HG02884 (cell line): ENCODE measurements at regions not wholly inside any gene's neighbourhood (a gene's known extent, or its start where the extent isn't known, plus 50 kb on each side); places are given as distances from the start of the nearest gene placed in this dataset.
A peak's percentile ranks its signal among the peaks of the same experiment; 100 is the strongest.

ENCODE experiments used
- ATAC-seq: cut with Tn5 transposase; IDR thresholded peaks from one replicate; pipeline ENCODE4 v1.9.1; 2021; ENCODE audit warnings: mild to moderate bottlenecking, moderate library complexity; ENCODE audit not compliant: unreplicated experiment

DNA sequence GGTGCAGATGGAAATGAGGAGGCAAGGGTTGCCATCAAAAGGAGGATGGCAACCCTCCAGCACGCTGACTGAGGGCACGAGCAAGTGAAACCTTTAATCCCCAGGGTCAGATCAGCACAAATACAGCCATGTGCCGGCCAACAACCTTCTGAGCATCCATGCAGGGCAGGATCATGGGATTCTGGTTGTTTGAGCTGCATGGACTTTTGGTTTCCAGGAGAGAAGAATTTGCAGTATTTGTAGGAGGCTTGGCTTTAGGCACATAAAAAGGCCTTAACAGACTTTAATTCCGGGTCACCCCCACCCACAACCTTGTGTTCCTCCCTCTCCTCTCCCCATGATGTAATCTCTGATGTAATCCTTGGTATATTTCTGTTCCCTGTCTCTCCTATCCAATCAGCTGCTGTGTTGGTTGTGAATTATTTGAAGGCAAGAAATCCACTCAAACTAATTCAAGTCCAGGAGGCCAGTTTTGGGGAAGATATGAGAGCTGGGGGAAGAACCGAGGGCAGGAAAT, 254.3 kb downstream of the SHQ1 start:
- no peak for ATAC-seq

DNA sequence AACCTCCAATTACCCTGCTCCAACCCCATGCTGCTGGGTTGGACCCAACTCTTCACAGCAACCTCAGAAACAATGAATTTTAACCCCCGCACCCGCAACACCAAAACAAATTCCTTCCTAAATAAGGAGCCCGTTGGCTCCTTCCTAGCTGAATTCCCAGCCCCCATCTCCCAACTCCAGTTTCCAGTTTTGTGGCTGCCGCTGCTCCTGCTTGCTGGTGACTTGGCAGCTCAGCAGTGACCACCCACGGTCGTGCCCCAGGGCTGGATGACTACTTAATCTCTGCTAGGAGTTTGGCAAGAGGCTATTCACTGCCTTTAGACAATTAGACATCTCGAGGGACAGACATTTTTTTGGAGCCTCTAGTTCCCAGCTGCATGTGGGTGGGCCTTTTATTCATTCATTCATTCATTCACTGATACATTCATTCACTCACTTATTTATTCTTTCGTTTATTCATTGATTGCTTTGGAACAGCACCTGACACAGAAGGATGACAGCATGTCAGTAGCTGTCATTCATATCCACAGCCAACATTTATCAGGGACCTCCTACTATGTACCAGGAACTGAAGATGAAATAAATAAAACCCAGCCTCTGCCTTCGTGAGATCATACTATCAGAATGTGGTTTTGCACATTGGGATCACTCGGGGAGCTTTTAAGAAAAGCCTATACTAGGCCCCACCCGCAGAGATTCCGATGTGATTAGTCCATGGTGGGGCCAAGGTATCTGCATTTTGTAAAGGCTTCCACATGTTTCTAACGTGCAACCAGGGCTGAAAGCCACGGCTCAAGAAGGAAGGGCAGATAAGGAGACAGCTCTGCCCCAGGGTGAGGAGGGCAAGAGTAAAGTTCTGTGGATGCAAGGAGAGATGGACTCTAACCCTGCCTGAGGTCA, 256.5 kb downstream of the SHQ1 start:
- no peak for ATAC-seq

DNA sequence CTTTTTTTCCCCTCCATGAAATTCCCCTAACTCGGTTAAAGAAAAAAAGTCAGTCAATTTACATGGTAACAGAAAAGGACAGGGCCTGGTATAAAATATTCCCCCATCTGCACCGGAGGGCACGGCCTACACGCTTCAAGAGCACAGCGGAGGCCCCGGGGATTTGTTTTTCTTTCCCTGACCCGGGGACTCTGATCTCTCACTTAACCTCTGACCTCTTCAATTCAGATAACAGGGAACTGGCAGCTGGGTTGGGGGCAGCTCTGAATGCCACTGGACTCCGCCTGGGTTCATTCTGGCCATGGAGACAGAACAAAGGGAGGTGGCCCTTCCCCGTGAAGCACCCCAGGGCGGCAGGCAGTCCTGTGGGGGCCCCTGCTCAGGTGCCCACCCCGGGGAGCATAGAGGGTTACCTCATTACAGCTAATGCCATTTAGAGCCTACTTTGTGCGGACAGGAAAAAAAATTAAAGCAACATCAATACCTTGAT, 257.5 kb downstream of the SHQ1 start:
- ATAC-seq, result no peak

DNA sequence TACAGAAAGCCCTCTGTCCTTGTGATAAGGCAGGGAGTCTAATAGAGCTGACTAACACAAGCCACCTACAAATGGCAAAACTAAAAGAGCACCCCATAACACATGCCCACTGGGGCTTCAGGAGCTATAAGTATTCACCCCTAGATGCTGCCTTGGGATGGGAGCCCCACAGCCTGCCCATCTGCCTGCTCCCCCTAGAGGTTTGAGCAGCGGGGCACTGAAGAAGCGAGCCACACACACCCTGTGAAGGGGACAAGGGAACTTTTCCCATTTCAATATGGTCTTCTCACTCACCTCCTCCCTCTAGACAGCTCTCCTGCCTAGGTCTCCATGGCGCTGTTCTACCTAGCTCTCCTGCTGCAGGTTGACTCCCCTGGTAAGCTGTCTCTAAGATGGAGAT, 261.0 kb downstream of the SHQ1 start:
- ATAC-seq, result no peak

DNA sequence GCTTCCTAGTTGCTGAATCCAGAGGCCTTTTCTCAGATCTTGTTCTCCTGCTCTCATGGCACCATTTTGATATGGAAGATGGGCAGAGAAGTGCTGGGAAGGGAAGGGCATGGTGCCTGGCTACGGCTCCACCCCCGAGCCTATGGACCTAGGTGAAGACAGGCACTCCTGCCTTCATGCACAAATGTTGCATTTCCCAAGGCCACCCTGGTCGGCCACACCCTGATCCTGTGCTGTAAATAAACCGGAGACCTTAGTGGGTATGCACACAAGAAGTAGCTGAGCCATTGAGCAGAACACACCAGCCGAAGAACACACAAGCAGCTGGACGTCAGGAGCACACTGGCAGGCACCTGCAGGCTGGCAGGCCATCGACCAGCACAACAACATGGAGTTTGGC, 261.6 kb downstream of the SHQ1 start:
- no peak for ATAC-seq

DNA sequence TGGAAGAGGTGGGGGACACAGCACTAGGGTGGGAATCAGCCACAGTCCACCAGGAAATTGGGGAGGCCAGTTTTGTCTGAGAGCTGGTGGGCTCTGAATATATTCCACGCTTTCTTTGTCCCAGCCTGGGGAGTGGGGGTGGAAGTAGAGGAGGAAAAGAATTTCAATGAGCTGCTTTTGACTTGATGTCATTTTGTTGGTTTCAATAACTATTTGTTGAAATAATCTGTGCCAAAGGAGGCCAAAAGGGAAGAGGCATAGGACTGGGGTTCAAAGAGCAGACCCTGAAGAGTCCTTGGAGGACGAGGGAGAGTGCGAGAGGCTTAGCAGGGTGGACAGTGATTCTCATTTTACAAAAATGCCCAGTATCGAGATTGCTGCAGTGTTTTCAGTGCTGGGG, 262.3 kb downstream of the SHQ1 start:
- ATAC-seq, result no peak

DNA sequence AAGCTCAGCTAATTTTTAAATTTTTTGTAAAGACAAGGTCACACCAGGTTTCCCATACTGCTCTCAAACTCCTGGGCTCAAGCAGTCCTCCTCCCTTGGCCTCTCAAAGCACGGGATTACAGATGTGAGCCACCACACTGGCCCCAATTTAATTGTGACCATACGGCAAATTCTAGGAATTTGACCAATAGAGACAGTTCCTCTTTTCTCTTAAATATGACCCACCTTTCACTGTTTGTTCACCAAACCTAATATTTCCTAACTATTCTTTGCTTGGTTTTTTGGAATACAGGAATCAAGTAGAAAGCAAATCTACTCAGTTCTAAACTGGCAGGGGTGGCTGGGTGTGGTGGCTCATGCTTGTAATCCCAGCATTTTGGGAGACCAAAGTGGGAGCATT, 264.0 kb downstream of the SHQ1 start:
- no peak for ATAC-seq

DNA sequence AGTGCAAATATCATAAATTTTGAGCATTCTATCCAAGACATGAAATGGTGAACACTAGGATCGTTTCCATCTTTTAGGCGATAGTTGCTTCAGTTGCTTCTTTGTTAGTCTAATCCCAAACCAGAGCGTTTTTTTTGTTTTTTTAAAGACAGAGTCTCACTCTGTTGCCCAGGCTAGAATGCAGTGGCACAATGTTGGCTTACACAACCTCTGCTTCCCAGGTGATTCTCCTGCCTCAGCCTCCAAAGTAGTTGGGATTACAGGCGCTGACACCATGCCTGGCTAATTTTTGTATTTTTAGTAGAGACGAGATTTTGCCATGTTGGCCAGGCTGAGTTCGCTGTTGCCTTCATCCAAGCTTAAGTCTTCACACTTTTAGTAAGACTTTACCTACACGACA, 265.3 kb downstream of the SHQ1 start:
- ATAC-seq, result no peak

DNA sequence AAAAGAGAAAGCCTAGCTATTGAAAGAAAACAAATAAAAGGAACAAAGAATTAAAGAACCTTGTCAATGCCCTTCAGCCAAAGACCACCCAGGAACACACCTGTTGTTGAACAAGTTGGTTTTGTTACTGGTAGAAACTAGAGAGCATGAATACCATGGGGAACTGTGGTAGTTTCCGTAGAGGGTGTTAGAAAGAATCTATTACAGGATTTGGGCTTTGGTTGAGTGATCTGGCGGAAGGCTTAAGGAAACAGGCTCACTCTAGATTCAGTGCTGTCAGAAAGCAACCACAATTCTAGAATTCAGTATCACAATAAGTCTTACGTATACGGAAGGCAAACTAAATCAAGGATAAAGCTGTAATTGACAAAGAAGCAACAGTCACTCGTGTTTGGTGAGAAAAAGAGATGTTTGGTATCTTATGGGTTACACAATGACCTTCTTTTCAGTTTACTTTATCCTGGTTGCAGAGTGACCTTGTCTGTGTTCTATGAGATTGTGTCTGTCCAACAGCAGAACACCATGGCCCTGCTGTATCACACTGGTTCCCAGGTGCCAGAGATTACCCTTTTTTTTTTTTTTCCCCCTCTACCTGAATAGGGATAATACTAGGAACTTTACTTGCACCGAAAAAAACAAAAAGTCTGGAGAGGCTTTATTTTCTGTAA, 265.9 kb downstream of the SHQ1 start:
- peak; percentile 95 for ATAC-seq

DNA sequence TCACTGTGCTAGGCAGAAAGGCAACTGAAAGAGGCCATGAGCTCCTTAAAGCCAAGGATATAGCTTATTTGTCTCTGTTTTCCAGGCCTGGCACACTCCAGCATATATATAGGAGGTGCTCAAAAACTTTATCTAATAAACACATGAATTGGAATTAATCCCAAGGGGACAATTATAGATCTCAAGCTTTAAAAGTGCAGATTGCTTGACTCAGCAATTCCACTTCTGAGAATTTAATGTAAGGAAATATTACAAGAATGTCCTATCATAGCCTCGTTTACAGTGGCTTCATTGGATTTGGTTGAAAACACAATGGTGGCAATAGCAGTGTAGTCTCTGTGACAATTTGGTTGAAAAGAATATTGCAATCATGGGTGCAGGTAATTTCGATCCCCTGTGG, 267.3 kb downstream of the SHQ1 start:
- no peak for ATAC-seq

DNA sequence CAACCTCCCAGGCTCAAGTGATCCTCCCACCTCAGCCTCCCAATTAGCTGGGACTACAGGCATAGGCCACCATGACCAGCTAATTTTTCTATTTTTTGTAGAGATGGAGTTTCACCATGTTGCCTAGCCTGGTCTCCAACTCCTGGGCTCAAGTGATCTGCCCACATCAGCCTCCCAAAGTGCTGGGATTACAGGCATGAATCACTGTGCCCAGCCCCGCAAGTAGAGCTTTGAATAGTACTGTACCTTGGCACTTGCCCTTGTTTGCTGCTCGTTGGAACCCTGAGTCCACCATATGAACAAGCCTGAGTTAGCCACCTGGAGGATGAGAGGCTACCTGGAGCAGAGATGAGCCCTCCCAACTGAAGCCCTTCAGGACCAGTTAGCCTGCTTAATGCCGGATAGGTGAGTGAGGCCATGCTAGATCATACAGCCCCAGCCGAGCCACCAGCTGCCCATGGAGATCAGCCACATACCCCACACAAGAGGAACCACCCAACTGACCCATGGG, 267.9 kb downstream of the SHQ1 start:
- ATAC-seq, result no peak

DNA sequence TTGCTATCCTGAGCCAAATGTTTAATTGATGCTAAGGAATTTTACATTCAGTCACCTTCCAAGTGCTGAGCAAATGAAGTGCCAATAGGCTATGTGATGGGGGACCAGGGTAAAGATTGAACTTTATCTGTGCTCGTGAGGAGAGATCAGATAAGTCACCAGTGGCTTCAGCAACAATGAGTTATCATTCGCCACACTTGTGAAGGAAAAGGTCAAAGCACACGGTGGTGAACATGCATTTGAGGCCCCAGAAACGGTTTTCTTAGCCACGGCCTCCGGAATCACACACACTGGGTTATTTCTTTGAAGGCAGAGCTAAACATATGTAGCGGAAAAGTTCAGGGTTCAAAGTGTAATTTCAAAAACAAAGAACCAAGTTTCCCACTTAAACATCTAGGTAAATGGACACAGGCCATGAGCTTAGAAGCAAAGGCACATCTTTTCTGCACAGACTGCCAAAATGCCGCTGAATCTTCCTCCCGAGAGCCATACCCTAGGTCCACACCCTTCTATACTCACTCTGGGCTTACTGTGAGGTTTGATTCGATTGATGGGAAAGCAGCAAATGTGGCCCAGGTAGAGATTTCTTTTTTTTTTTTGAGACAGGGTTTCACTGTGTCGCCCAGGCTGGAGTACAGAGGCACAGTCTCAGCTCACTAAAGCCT, 268.5 kb downstream of the SHQ1 start:
- ATAC-seq, result no peak

DNA sequence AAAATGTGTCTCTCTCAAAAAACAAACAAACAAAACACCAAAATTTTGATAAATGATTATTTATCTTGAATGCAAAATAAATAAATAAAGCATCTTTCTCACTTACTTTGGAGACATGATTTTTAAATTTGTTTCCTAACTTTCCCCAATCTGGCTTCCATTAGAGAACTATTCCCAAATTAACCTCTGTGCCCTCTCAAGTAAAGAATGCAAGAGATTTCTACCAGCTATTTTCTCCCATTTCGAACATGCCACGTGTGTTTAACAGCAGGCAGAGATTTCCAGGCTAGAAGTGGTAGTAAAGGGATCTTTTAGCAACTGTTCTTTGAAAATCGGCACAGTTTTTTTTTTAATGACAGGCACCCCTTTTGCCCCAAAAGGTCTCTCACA, 269.1 kb downstream of the SHQ1 start:
- ATAC-seq, result no peak

DNA sequence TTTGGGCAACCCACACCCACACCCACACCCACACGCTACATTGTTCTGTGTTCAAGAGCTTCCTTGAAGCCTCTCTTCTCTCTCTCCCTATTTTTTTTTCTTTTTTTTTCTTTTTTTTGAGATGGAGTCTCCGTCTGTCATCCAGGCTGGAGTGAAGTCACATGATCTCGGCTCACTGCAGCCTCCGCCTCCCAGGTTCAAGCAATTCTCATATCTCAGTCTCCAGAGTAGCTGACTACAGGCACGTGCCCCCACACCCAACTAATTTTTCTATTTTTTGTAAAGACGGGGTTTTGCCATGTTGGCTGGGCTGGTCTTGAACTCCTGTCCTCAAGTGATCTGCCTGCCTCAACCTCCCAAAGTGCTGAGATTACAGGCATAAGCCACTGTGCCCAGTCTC, 271.1 kb downstream of the SHQ1 start:
- no peak for ATAC-seq

DNA sequence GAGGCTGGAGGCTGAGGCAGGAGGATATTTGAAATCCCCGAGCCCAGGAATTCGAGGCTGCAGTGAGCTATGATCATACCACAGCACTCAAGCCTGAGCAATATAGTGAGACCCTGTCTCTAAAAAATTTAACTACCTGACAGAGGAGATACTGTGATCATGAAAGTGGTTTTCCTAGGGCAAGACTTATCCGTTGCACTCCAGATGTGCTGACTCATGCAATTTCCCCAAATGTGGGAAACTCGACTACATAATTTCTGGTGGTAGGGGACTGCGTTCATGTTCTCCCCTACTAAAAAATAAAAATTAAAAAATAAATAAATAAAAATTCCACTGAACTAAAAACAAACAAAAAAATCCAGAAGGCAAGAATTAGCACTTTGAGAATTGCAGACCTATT, 271.7 kb downstream of the SHQ1 start:
- ATAC-seq, result no peak

DNA sequence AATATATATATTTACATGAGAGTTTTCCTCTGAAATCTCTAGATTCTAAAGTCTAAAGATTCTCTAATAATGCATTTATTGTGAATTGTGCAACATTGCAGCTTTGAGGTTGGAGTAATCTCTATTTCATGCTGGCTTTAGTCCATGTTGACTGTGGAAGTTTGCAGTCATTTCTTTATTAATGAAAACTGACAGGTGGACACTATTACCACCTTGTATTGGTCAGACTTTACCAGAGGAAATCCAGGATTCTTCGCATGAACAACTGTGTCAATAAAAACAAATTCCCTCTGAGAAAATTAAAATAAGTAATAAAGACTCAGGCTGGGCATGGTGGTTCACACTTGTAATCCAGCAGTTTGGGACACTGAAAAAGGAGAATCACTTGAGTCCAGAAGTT, 274.1 kb downstream of the SHQ1 start:
- no peak for ATAC-seq

DNA sequence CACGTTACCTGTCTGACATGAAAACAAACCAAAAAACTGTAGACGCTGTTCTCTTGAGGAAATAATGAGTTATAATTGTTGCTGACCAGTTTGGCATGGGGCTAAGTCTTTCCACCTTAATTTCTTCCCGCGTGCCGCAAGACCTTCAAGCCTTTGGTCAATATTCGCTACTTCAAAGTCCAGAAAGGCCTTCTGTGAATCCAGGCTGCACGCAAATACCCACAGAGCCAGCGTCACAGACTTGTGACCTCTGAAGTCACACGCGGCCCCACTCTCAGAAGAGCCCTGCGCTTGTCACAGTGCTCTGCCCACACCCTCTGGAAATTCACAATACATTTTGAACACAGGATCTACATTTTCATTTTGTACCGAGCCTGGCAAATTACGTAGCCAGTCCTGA, 275.2 kb downstream of the SHQ1 start:
- no peak for ATAC-seq

DNA sequence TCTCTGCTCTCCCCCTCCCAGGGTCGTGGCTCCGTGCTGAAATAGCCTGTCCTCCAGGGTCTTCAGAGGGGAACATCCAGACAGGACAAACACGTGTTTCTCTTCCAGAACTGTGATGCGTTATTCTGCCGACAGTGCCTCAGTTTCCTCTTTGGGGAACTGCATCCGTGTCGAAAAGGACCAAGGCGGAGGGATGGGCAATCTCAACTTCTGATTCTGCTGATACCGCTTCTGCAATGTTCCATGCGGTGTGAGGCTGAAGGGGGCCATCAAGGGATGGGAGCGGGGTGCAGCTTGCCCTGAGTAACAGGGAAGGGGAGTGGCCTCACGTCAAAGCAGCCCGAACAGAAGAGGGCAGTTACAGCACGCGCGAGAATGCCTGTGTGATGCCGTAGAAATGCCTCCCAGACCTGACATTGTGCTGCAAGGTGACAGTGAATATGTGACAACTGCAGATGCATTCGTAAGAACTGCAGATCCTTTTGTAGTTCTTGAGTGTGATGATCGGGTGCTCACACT, 275.7 kb downstream of the SHQ1 start:
- ATAC-seq, result no peak

DNA sequence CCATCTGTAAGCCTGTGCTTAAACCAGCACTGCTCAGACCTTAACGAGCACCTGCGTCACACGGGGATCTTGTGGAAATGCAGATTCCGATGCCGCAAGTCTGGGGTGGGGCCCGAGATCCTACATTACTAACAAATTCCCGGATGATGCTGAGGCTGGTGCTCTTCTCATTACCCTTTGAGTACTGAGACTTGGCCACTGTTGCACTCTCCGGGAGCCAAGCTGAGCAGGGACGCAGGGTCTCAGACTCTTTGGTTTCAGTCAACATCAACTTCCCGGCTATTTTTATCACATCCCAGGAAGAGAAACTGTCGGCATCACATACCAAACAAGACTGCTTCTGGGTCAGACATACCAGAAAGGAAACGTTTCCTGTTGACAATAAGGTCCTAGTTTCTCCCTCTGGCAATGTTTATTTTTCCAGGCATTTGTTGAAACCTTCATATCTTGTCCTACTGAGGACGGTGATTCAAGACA, 276.6 kb downstream of the SHQ1 start:
- no peak for ATAC-seq

DNA sequence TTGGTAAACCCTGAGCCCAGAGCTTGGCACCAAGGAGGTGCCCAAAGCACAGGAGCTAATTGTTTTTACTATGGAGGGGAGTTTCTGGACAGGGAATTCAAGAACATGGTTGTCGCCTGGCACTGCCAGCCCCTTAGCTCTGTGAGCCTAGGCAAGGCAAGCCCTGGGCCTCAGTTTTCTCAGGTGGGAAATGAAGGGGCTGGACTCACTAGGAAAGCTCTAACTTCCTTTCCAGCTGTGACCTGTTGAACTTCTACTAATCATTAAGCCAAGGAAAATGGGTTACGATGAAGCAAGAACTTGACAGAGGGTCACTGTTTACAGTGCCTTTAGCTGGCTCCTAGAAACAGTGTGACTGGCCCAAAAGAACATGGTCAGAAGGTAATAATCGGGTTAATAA, 277.2 kb downstream of the SHQ1 start:
- no peak for ATAC-seq
